ENCODE measurements at regions not wholly inside any gene's neighbourhood (a gene's known extent, or its start where the extent isn't known, plus 50 kb on each side); places are given as distances from the start of the nearest gene placed in this dataset.

GRCh38 chr5:122653087-122654017 lies 121.5 kb upstream of the SNX2 start:
- no peaks in the 10 kb centered on the region for H3K4me1 ChIP-seq
- H3K9me3 ChIP-seq, result no peaks in the 10 kb centered on the region
- no peak for DNase-seq
- H3K27ac ChIP-seq, result no peak overlapping the region
- H3K36me3 ChIP-seq (ENCODE audit: low read depth, missing control alignments), result no peaks in the 10 kb centered on the region
- WGBS, 2 donors, result 61 to 62% methylated on average over 3 of the region's 3 CpGs
- no peaks in the 10 kb centered on the region for H3K27me3 ChIP-seq
- intact Hi-C loops (cut with DNase I; ENCODE audit: low total_unique reads), result no loop called here
- TF ChIP-seq CTCF (IDR thresholded peaks at IDR 0.05) (no peak), POLR2A (IDR thresholded peaks at IDR 0.05) (no peak)
- H3K4me3 ChIP-seq, result no peak overlapping the region

- H3K27ac ChIP-seq, result no peak overlapping the region
- TF ChIP-seq CTCF (IDR thresholded peaks at IDR 0.05) (no peak), POLR2A (IDR thresholded peaks at IDR 0.05) (no peak)
- no peak for DNase-seq
- no peak overlapping the region for H3K4me3 ChIP-seq
- H3K9me3 ChIP-seq, result no peaks in the 10 kb centered on the region
- no peaks in the 10 kb centered on the region for H3K27me3 ChIP-seq
- WGBS, 2 donors, result 59 to 67% methylated on average over 4 of the region's 4 CpGs
- no peaks in the 10 kb centered on the region for H3K4me1 ChIP-seq
- H3K36me3 ChIP-seq (ENCODE audit: low read depth, missing control alignments), result no peaks in the 10 kb centered on the region
- intact Hi-C loops (cut with DNase I; ENCODE audit: low total_unique reads), result no loop called here
Observed at GRCh38 chr5:122656160-122656559, 118.7 kb upstream of the SNX2 start.

DNA sequence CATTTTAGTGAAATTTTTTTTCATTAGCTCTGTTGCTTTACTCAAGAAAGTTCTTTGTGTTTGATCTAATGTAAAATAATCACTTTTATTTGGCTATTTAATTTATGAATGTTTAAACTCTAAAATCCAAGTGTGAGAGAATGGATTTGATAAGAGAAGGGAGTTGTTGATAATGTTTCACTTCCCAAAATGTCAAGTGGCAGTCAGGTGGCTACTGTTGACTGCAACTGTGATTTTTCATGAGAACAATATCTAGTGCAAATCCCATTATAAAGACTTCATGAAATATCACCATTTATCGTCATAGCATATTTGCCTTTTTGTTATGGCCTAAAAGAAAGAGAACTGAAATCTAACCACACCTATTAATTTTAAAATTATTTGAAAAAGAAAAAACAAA lies 118.3 kb upstream of the SNX2 start:
- TF ChIP-seq POLR2A (IDR thresholded peaks at IDR 0.05), result no peak
- no peak for TF ChIP-seq CTCF (IDR thresholded peaks at IDR 0.05)
- WGBS, 2 donors, result 93 to 96% methylated on average over 1 of the region's 1 CpG
- H3K27me3 ChIP-seq, result no peaks in the 10 kb centered on the region
- no peak overlapping the region for H3K27ac ChIP-seq
- no peak for DNase-seq
- H3K4me3 ChIP-seq, result no peak overlapping the region
- H3K9me3 ChIP-seq, result no peaks in the 10 kb centered on the region
- no peaks in the 10 kb centered on the region for H3K36me3 ChIP-seq (ENCODE audit: low read depth, missing control alignments)
- H3K4me1 ChIP-seq, result no peaks in the 10 kb centered on the region
- intact Hi-C loops (cut with DNase I; ENCODE audit: low total_unique reads), result no loop called here

- DNase-seq, result no peak
- Histone ChIP-seq H3K27ac (no peak overlapping the region), H3K4me1 (no peaks in the 10 kb centered on the region), H3K4me3 (no peak overlapping the region), H3K36me3 (ENCODE audit: low read depth, missing control alignments) (no peaks in the 10 kb centered on the region), H3K9me3 (no peaks in the 10 kb centered on the region), H3K27me3 (no peaks in the 10 kb centered on the region)
- 66 to 71% methylated on average over 1 of the region's 1 CpG for WGBS, 2 donors
- intact Hi-C loops (cut with DNase I; ENCODE audit: low total_unique reads), result no loop called here
- TF ChIP-seq POLR2A (IDR thresholded peaks at IDR 0.05) (no peak), CTCF (IDR thresholded peaks at IDR 0.05) (no peak)
Observed at GRCh38 chr5:122661496-122662180, 113.2 kb upstream of the SNX2 start.
